Thyroid gland (tissue), 4 donors: ENCODE measurements at regions not wholly inside any gene's neighbourhood (a gene's known extent, or its start where the extent isn't known, plus 50 kb on each side); places are given as distances from the start of the nearest gene placed in this dataset.

ENCODE experiments used
- DNase-seq, 2 donors: peaks; one replicate each; pipeline ENCODE4 v3.0.0-alpha.2; 2019
- H3K27ac ChIP-seq, 3 donors: fragments of 200-600 bp; sonication (generic); 1 replicate in 2 of 3; 2 replicates in 1 of 3; pipeline ENCODE4 v1.5.1; 2016 to 2019; ENCODE audit warnings: mild to moderate bottlenecking in 1 of 3, moderate library complexity in 1 of 3
- H3K27me3 ChIP-seq: fragments of 200-600 bp; sonication (generic); one replicate; pipeline ENCODE4 v1.5.1; 2019
- H3K36me3 ChIP-seq, 2 donors: fragments of 200-600 bp; sonication (generic); one replicate each; pipeline ENCODE4 v1.5.1; 2016 to 2019
- H3K4me1 ChIP-seq, 2 donors: fragments of 200-600 bp; sonication (generic); one replicate each; pipeline ENCODE4 v1.5.1; 2017 to 2019
- H3K4me3 ChIP-seq, 3 donors: fragments of 200-600 bp; sonication (generic); replicated peaks in 1 of 3; 1 replicate in 2 of 3; 2 replicates in 1 of 3; pipeline ENCODE4 v1.5.1; 2016; ENCODE audit warnings: mild to moderate bottlenecking in 1 of 3
- H3K9me3 ChIP-seq: fragments of 200-600 bp; sonication (generic); one replicate; pipeline ENCODE4 v1.5.1; 2017
- POLR2A ChIP-seq, 2 donors: fragments of 450-650 bp; IDR thresholded peaks; one replicate each; pipeline ENCODE4 v1.6.1; 2017; ENCODE audit warnings: antibody characterized with exemption in 2 of 2, mild to moderate bottlenecking in 2 of 2, moderate library complexity in 1 of 2
- WGBS, 2 donors: methylation state at CpG; one replicate each; pipeline ENCODE4 v1.1.5; 2017; 5-methylcytosine and 5-hydroxymethylcytosine counted together
- intact Hi-C: fragments of 100-400 bp; cut with DNase I; formaldehyde crosslinking; loops from one replicate; pipeline ENCODE4 v1.15.1; 2023
- TF ChIP-seq, protein P1 (sequence below), 6 experiments: fragments of 200-600 bp in 3 of 6; fragments of 450-650 bp in 3 of 6; sonication (generic) in 3 of 6; IDR thresholded peaks; one replicate each; pipeline ENCODE4 v1.5.1; 2016 to 2019; ENCODE audit warnings: antibody characterized with exemption in 6 of 6, mild to moderate bottlenecking in 2 of 6, inconsistent platforms in 1 of 6, moderate library complexity in 1 of 6

DNA sequence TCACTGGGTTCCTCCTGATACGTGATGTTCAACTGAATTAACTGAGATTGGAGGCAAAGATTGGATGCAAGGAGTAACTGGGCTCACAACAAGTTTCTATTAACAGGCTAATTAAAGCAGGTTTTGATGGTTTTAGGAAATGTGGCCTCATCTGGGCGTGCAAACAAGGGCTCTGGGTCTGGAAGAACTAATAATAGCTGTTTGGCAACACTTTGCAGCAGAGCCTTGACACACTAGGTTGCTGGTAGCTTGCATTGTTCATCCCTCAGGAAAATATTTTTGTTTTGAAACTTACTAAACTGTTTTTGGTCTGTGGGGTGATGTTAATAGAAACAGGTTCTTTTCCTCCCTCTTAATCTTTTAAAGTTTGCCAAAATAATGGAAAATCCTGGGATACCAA, 117.2 kb upstream of the CD93 start:
- intact Hi-C loops, result no loop called here
- no peaks in the 10 kb centered on the region for H3K36me3 ChIP-seq
- WGBS, 2 donors, result 73 to 78% methylated on average over 2 of the region's 2 CpGs
- H3K4me3 ChIP-seq, result no peak overlapping the region
- H3K4me1 ChIP-seq, result peaks cover 24 to 26% of the 10 kb centered on the region in 2 donors
- no peak for DNase-seq
- H3K27ac ChIP-seq, result no peak overlapping the region
- H3K9me3 ChIP-seq, result no peaks in the 10 kb centered on the region
- no peaks in the 10 kb centered on the region for H3K27me3 ChIP-seq
- no peak for TF ChIP-seq POLR2A (IDR thresholded peaks at IDR 0.05)
- TF ChIP-seq, protein P1, sequence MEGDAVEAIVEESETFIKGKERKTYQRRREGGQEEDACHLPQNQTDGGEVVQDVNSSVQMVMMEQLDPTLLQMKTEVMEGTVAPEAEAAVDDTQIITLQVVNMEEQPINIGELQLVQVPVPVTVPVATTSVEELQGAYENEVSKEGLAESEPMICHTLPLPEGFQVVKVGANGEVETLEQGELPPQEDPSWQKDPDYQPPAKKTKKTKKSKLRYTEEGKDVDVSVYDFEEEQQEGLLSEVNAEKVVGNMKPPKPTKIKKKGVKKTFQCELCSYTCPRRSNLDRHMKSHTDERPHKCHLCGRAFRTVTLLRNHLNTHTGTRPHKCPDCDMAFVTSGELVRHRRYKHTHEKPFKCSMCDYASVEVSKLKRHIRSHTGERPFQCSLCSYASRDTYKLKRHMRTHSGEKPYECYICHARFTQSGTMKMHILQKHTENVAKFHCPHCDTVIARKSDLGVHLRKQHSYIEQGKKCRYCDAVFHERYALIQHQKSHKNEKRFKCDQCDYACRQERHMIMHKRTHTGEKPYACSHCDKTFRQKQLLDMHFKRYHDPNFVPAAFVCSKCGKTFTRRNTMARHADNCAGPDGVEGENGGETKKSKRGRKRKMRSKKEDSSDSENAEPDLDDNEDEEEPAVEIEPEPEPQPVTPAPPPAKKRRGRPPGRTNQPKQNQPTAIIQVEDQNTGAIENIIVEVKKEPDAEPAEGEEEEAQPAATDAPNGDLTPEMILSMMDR (IDR thresholded peaks at IDR 0.05), result no peak

DNA sequence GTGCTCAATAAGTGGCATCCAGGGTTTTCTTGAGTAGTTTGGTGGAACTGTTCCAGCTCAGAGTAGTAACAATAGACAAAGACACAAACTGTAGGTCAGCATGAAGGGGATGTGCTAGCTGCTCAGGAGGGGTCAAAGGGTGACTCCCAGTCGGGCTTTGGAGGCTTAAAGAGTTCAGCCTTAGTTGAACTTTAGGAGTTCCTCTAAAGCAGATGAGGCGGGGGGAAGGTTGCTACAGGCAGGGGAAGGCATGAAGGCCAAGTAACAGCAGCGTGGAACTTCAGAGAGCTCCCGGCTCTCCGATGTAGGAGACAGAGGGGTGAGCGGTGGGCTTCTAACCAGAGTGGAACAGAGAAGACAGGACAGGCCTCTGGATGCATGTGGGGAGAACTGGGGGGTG, 115.5 kb upstream of the CD93 start:
- Histone ChIP-seq H3K4me1 (peaks cover 19 to 20% of the 10 kb centered on the region in 2 donors), H3K4me3 (no peak overlapping the region), H3K36me3 (no peaks in the 10 kb centered on the region), H3K27ac (no peak overlapping the region), H3K27me3 (no peaks in the 10 kb centered on the region), H3K9me3 (no peaks in the 10 kb centered on the region)
- no peak for DNase-seq
- TF ChIP-seq POLR2A (IDR thresholded peaks at IDR 0.05), result no peak
- TF ChIP-seq, protein P1 (IDR thresholded peaks at IDR 0.05), result no peak
- intact Hi-C loops, result no loop called here
- WGBS, 2 donors, result 90% methylated on average over 6 of the region's 6 CpGs

DNA sequence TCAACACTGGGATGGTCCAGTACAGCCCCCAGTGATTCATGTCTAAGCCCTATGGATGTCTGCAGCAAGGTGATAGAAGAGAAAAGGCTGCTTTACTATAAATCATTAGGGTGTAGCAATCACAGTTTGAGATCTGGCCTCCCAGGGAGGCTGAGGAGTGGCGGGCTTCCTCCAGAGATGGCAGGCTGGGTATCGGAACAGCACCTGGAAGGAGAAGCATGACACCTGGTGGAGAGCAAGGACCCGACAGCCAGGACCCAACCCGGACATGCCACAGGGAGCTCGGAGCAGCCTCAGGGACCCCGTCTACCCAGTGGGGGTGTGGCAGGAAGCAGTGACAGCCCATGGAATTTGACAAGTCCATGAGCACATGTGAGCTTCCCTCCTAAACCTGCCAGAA, 114.8 kb upstream of the CD93 start:
- H3K4me1 ChIP-seq, result peaks cover 12 to 13% of the 10 kb centered on the region in 2 donors
- H3K9me3 ChIP-seq, result no peaks in the 10 kb centered on the region
- peak in 1 of 2 donors; percentile 32 for DNase-seq
- H3K27ac ChIP-seq, result no peak overlapping the region
- no peak overlapping the region for H3K4me3 ChIP-seq
- intact Hi-C loops, result no loop called here
- no peaks in the 10 kb centered on the region for H3K27me3 ChIP-seq
- 30 to 37% methylated on average over 6 of the region's 6 CpGs for WGBS, 2 donors
- no peaks in the 10 kb centered on the region for H3K36me3 ChIP-seq
- TF ChIP-seq, protein P1 (IDR thresholded peaks at IDR 0.05), result peak in 3 of 6 experiments; percentile 12 to 45 (median 44)
- TF ChIP-seq POLR2A (IDR thresholded peaks at IDR 0.05), result no peak

DNA sequence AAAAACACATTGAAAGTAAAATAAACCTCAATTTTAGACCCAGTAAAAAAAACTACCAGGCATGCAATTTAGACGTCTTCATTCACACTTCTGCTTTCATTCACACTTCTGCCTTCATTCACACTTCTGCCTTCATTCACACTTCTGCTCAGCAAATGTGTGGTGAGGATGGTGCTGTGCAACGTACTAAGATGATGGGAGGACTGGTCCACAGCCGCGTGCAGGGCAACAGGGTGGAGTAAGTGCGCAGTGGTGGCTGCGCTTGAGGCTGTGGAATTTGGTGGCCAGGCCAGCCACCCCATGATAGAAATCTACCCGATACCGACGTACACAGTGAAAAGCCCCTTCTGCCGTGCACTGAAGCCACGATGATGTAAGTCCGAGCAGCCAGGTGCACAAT, 114.3 kb upstream of the CD93 start:
- TF ChIP-seq, protein P1 (IDR thresholded peaks at IDR 0.05), result no peak
- no peak for TF ChIP-seq POLR2A (IDR thresholded peaks at IDR 0.05)
- WGBS, 2 donors, result 87 to 88% methylated on average over 12 of the region's 12 CpGs
- Histone ChIP-seq H3K36me3 (no peaks in the 10 kb centered on the region), H3K27ac (no peak overlapping the region), H3K9me3 (no peaks in the 10 kb centered on the region), H3K4me3 (no peak overlapping the region), H3K27me3 (no peaks in the 10 kb centered on the region), H3K4me1 (peaks cover 7 to 8% of the 10 kb centered on the region in 2 donors)
- intact Hi-C loops, result no loop called here
- no peak for DNase-seq

DNA sequence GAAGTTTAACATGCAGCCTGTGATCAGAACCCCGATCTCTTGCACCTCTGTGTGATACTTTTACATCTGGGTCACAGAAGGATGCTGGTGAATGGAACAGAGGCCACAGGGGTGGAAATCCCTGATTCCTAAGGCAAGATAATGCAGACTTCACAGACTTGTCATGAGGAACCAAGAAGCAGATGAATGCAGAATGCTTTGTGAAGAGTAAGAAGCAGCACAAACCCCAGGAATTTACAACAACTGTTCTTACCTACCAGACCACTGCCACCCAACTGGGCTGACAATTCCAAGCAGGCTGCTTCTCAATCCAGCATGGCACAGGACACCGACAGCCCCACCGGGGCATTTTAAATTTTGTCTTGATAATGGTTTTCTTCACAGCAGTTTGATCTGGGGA, 113.2 kb upstream of the CD93 start:
- Histone ChIP-seq H3K27ac (no peak overlapping the region), H3K36me3 (no peaks in the 10 kb centered on the region), H3K4me3 (no peak overlapping the region), H3K27me3 (no peaks in the 10 kb centered on the region), H3K9me3 (no peaks in the 10 kb centered on the region), H3K4me1 (no peaks in the 10 kb centered on the region)
- no peak for TF ChIP-seq POLR2A (IDR thresholded peaks at IDR 0.05)
- TF ChIP-seq, protein P1 (IDR thresholded peaks at IDR 0.05), result no peak
- intact Hi-C loops, result no loop called here
- WGBS, 2 donors, result 93 to 97% methylated on average over 3 of the region's 3 CpGs
- DNase-seq, result no peak
